ENCODE measurements at regions not wholly inside any gene's neighbourhood (a gene's known extent, or its start where the extent isn't known, plus 50 kb on each side); places are given as distances from the start of the nearest gene placed in this dataset.

- TF ChIP-seq, protein P1, sequence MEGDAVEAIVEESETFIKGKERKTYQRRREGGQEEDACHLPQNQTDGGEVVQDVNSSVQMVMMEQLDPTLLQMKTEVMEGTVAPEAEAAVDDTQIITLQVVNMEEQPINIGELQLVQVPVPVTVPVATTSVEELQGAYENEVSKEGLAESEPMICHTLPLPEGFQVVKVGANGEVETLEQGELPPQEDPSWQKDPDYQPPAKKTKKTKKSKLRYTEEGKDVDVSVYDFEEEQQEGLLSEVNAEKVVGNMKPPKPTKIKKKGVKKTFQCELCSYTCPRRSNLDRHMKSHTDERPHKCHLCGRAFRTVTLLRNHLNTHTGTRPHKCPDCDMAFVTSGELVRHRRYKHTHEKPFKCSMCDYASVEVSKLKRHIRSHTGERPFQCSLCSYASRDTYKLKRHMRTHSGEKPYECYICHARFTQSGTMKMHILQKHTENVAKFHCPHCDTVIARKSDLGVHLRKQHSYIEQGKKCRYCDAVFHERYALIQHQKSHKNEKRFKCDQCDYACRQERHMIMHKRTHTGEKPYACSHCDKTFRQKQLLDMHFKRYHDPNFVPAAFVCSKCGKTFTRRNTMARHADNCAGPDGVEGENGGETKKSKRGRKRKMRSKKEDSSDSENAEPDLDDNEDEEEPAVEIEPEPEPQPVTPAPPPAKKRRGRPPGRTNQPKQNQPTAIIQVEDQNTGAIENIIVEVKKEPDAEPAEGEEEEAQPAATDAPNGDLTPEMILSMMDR (IDR thresholded peaks at IDR 0.05): no peak
- TF ChIP-seq POLR2A (IDR thresholded peaks at IDR 0.05): no peak
These were observed 187.1 kb upstream of the HAAO start for GRCh38 chr2:42979416-42979869.
